Right kidney (tissue), 1 donor: ENCODE measurements at regions not wholly inside any gene's neighbourhood (a gene's known extent, or its start where the extent isn't known, plus 50 kb on each side); places are given as distances from the start of the nearest gene placed in this dataset.

ENCODE experiments used
- DNase-seq: peaks from one replicate; pipeline ENCODE4 v3.0.0-alpha.2; 2016

GRCh38 chrX:120021927-120022326 is 55.6 kb downstream of the RHOXF2B start:
- no peak for DNase-seq

- DNase-seq, result no peak
Measured at GRCh38 chrX:120020305-120020704, 57.2 kb downstream of the RHOXF2B start.

- peak; percentile 15 for DNase-seq
Measured at GRCh38 chrX:120016068-120016441, 61.4 kb downstream of the RHOXF2B start.

GRCh38 chrX:120015145-120016067 is 62.1 kb downstream of the RHOXF2B start:
- DNase-seq, result peak; percentile 37

- no peak for DNase-seq
Measured at GRCh38 chrX:120014354-120015130, 62.9 kb downstream of the RHOXF2B start.

- no peak for DNase-seq
Measured at GRCh38 chrX:120001787-120002186, 58.2 kb upstream of the NKAP start.

GRCh38 chrX:120000490-120001246 is 57.1 kb upstream of the NKAP start:
- no peak for DNase-seq

- DNase-seq, result no peak
Measured at GRCh38 chrX:119999087-119999634, 55.6 kb upstream of the NKAP start.

- no peak for DNase-seq
Measured at GRCh38 chrX:119997570-119997969, 54.0 kb upstream of the NKAP start.

- DNase-seq, result no peak
Measured at GRCh38 chrX:119996600-119997524, 53.3 kb upstream of the NKAP start.

- no peak for DNase-seq
Measured at GRCh38 chrX:119996069-119996468, 52.5 kb upstream of the NKAP start.
